OCI-LY1 (cell line): ENCODE measurements at regions not wholly inside any gene's neighbourhood (a gene's known extent, or its start where the extent isn't known, plus 50 kb on each side); places are given as distances from the start of the nearest gene placed in this dataset.

Source experiments
- H2AFZ ChIP-seq: fragments of 200-600 bp; sonication (generic), shearing (Covaris generic); 2 replicates; pipeline ENCODE4 v1.6.0; 2014; ENCODE audit warnings: antibody characterized with exemption, mild to moderate bottlenecking, low read length
- H3F3A ChIP-seq: fragments of 200-600 bp; sonication (generic), shearing (Covaris generic); 2 replicates; pipeline ENCODE4 v1.6.0; 2014; ENCODE audit warnings: mild to moderate bottlenecking, antibody characterized with exemption, low read length, moderate library complexity; ENCODE audit not compliant: insufficient read depth
- H3K27ac ChIP-seq: fragments of 200-600 bp; sonication (generic); 2 replicates; pipeline ENCODE4 v1.5.1; 2014; ENCODE audit warnings: low read length, mixed run types, mild to moderate bottlenecking, low read depth; ENCODE audit not compliant: poor library complexity, severe bottlenecking
- H3K27me3 ChIP-seq: fragments of 200-600 bp; sonication (generic); 2 replicates; pipeline ENCODE4 v1.6.0; 2014; ENCODE audit warnings: antibody characterized with exemption, mild to moderate bottlenecking, low read length, moderate library complexity; ENCODE audit not compliant: insufficient read depth
- H3K36me3 ChIP-seq: fragments of 200-600 bp; sonication (generic); 2 replicates; pipeline ENCODE4 v1.6.1; 2014; ENCODE audit warnings: mild to moderate bottlenecking, antibody characterized with exemption, low read length, moderate library complexity, mixed read lengths; ENCODE audit not compliant: insufficient read depth
- H3K4me1 ChIP-seq: fragments of 200-600 bp; sonication (generic); 2 replicates; pipeline ENCODE4 v1.5.1; 2014; ENCODE audit warnings: mild to moderate bottlenecking, low read length, moderate library complexity; ENCODE audit not compliant: insufficient read depth, severe bottlenecking
- H3K4me2 ChIP-seq: fragments of 200-600 bp; sonication (generic), shearing (Covaris generic); 2 replicates; pipeline ENCODE4 v1.6.1; 2014; ENCODE audit warnings: low read length
- H3K4me3 ChIP-seq: fragments of 200-600 bp; sonication (generic); 2 replicates; pipeline ENCODE4 v1.5.1; 2014; ENCODE audit warnings: low read length, low read depth, mild to moderate bottlenecking, mixed read lengths; ENCODE audit not compliant: poor library complexity, severe bottlenecking
- H3K79me2 ChIP-seq: fragments of 200-600 bp; shearing (Covaris generic); 2 replicates; pipeline ENCODE4 v1.6.1; 2016; ENCODE audit warnings: mixed run types, low read length, mixed read lengths; ENCODE audit not compliant: insufficient read depth
- H3K9ac ChIP-seq: fragments of 200-600 bp; sonication (generic), shearing (Covaris generic); 2 replicates; pipeline ENCODE4 v1.6.1; 2014; ENCODE audit warnings: mild to moderate bottlenecking, low read length, mixed read lengths
- H3K9me2 ChIP-seq: fragments of 200-600 bp; sonication (generic), shearing (Covaris generic); 2 replicates; pipeline ENCODE4 v1.6.1; 2014; ENCODE audit warnings: low read depth, mild to moderate bottlenecking, low read length, mixed read lengths
- H3K9me3 ChIP-seq: fragments of 200-600 bp; shearing (Covaris generic); 2 replicates; pipeline ENCODE4 v1.6.1; 2014; ENCODE audit warnings: low read length, mixed read lengths
- H4K20me1 ChIP-seq: fragments of 200-600 bp; sonication (generic), shearing (Covaris generic); 2 replicates; pipeline ENCODE4 v1.6.0; 2016; ENCODE audit warnings: mild to moderate bottlenecking, low read length; ENCODE audit not compliant: insufficient read depth
- CTCF ChIP-seq: fragments of 200-600 bp; sonication (generic), shearing (Covaris generic); IDR thresholded peaks from 2 replicates; pipeline ENCODE4 v1.5.1; 2017; ENCODE audit warnings: mild to moderate bottlenecking, antibody characterized with exemption, low read length, moderate library complexity, mixed read lengths
- EZH2 ChIP-seq: fragments of 200-600 bp; sonication (generic), shearing (Covaris generic); IDR thresholded peaks from 2 replicates; pipeline ENCODE4 v1.8.0; 2017; ENCODE audit warnings: borderline replicate concordance, mixed run types, mild to moderate bottlenecking, antibody characterized with exemption, low read length, moderate library complexity, mixed read lengths

DNA sequence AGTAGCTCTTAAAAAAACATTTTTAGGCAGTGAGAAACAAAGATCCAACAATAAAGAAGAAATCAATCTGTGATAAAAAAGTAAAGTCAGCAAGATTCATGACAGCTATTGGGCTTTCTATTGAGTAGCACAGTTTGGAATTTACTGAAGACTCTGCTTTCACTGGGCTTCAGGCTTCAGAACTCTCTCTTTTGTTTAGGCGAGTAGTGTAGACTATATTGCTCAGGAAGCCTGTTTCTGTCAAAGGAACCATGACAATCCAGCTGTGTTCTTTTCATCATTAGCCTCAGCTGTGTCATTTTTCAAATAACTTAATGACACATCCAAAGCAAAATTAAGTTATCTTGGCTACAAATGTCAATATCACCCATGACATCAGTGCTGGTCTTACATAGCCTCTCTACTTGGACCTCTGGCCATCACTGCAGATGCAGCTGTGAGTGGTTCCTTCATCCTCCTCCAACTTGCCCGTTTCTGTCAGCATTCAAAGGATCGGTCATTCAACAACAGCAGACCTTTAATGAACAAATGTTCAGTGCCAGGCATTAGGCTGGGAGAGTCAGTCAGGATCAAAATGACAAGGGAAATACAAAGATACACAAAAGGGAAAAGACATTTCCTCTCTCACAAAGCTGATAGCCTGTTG lies 332.8 kb upstream of the MTNR1B start:
- no peak overlapping the region for H3K4me2 ChIP-seq
- no peaks in the 10 kb centered on the region for H3F3A ChIP-seq
- no peaks in the 10 kb centered on the region for H3K9me3 ChIP-seq
- H4K20me1 ChIP-seq, result no peaks in the 10 kb centered on the region
- no peak overlapping the region for H2AFZ ChIP-seq
- H3K27ac ChIP-seq, result no peak overlapping the region
- no peak overlapping the region for H3K4me3 ChIP-seq
- H3K79me2 ChIP-seq, result no peaks in the 10 kb centered on the region
- no peaks in the 10 kb centered on the region for H3K27me3 ChIP-seq
- no peak for TF ChIP-seq CTCF
- TF ChIP-seq EZH2, result no peak
- no peaks in the 10 kb centered on the region for H3K4me1 ChIP-seq
- H3K9me2 ChIP-seq, result no peaks in the 10 kb centered on the region
- H3K9ac ChIP-seq, result no peak overlapping the region
- H3K36me3 ChIP-seq, result no peaks in the 10 kb centered on the region

- no peaks in the 10 kb centered on the region for H3K79me2 ChIP-seq
- no peak for TF ChIP-seq EZH2
- no peak for TF ChIP-seq CTCF
- H3K4me1 ChIP-seq, result no peaks in the 10 kb centered on the region
- no peak overlapping the region for H3K4me3 ChIP-seq
- no peak overlapping the region for H3K27ac ChIP-seq
- no peaks in the 10 kb centered on the region for H3F3A ChIP-seq
- H3K9me3 ChIP-seq, result no peaks in the 10 kb centered on the region
- no peaks in the 10 kb centered on the region for H3K27me3 ChIP-seq
- no peaks in the 10 kb centered on the region for H3K9me2 ChIP-seq
- H2AFZ ChIP-seq, result no peak overlapping the region
- H3K36me3 ChIP-seq, result no peaks in the 10 kb centered on the region
- no peaks in the 10 kb centered on the region for H4K20me1 ChIP-seq
- no peak overlapping the region for H3K4me2 ChIP-seq
- no peak overlapping the region for H3K9ac ChIP-seq
Observed at GRCh38 chr11:92638678-92639077, 330.8 kb upstream of the MTNR1B start.

- Histone ChIP-seq H2AFZ (no peak overlapping the region), H3K4me3 (no peak overlapping the region), H3K79me2 (no peaks in the 10 kb centered on the region), H3K4me1 (no peaks in the 10 kb centered on the region), H3K4me2 (no peak overlapping the region), H3K9me3 (no peaks in the 10 kb centered on the region), H3F3A (no peaks in the 10 kb centered on the region), H3K36me3 (no peaks in the 10 kb centered on the region), H4K20me1 (no peaks in the 10 kb centered on the region), H3K27me3 (no peaks in the 10 kb centered on the region), H3K9me2 (no peaks in the 10 kb centered on the region), H3K27ac (no peak overlapping the region), H3K9ac (no peak overlapping the region)
- TF ChIP-seq EZH2 (no peak), CTCF (no peak)
Observed at GRCh38 chr11:92642177-92642931, 327.1 kb upstream of the MTNR1B start.
